A673 (cell line): ENCODE measurements at regions not wholly inside any gene's neighbourhood (a gene's known extent, or its start where the extent isn't known, plus 50 kb on each side); places are given as distances from the start of the nearest gene placed in this dataset.
A peak's percentile ranks its signal among the peaks of the same experiment; 100 is the strongest.

Experiments
- BruUV-seq: library from RNA; stranded (reverse); fragments of 400-500 nt; replicated peaks from 2 replicates; lab custom pipeline; 2021; lab: Mats Ljungman, UMichigan
- CTCF ChIA-PET: fragments of 300-600 bp; sonication (Branson Sonifier 250); formaldehyde crosslinking; loops from one replicate; lab custom pipeline; 2022; ENCODE audit warnings: antibody characterized with exemption; lab: Charles Lee
- POLR2A ChIA-PET: fragments of 300-600 bp; sonication (Branson Sonifier 250); formaldehyde crosslinking; loops from one replicate; lab custom pipeline; 2022; ENCODE audit warnings: antibody characterized with exemption; ENCODE audit not compliant: low non-redundant PET; lab: Charles Lee
- DNase-seq: peaks from one replicate; pipeline ENCODE4 v3.0.0-alpha.2; 2015; ENCODE audit warnings: low spot score
- H3K27ac ChIP-seq: fragments of 200-600 bp; sonication (generic); 2 replicates; pipeline ENCODE4 v1.5.1; 2016; ENCODE audit warnings: mixed run types, low read depth, mild to moderate bottlenecking, mixed read lengths, antibody characterized with exemption, low read length; ENCODE audit not compliant: poor library complexity, severe bottlenecking
- H3K27me3 ChIP-seq: fragments of 200-600 bp; sonication (generic); replicated peaks from 2 replicates; pipeline ENCODE4 v1.6.1; 2017; ENCODE audit warnings: mixed run types, low read depth, mild to moderate bottlenecking, mixed read lengths, antibody characterized with exemption, low read length; ENCODE audit not compliant: insufficient read depth, poor library complexity
- H3K36me3 ChIP-seq: fragments of 200-600 bp; sonication (generic); 2 replicates; pipeline ENCODE4 v1.6.1; 2016; ENCODE audit warnings: mixed run types, mild to moderate bottlenecking, mixed read lengths, antibody characterized with exemption, low read length; ENCODE audit not compliant: insufficient read depth, poor library complexity, severe bottlenecking
- H3K4me1 ChIP-seq: fragments of 200-600 bp; sonication (generic); 2 replicates; pipeline ENCODE4 v1.6.1; 2017; ENCODE audit warnings: mixed run types, mild to moderate bottlenecking, mixed read lengths, antibody characterized with exemption, low read length; ENCODE audit not compliant: insufficient read depth, poor library complexity, severe bottlenecking
- H3K4me3 ChIP-seq: fragments of 200-600 bp; sonication (generic); 2 replicates; pipeline ENCODE4 v1.5.1; 2016; ENCODE audit warnings: low read depth, mixed run types, mild to moderate bottlenecking, mixed read lengths, low read length; ENCODE audit not compliant: poor library complexity, severe bottlenecking
- H3K9me3 ChIP-seq: fragments of 200-600 bp; sonication (generic); 2 replicates; pipeline ENCODE4 v1.6.1; 2016; ENCODE audit warnings: mixed run types, low read depth, mild to moderate bottlenecking, mixed read lengths, antibody characterized with exemption, low read length; ENCODE audit not compliant: poor library complexity, severe bottlenecking
- EZH2 ChIP-seq: fragments of 200-600 bp; sonication (generic); IDR thresholded peaks from 2 replicates; pipeline ENCODE4 v1.6.1; 2017; ENCODE audit warnings: borderline replicate concordance, low read depth, mild to moderate bottlenecking, mixed read lengths, antibody characterized with exemption, low read length; ENCODE audit not compliant: poor library complexity, severe bottlenecking
- intact Hi-C: fragments of 100-400 bp; cut with micrococcal nuclease; formaldehyde crosslinking; loops from one replicate; pipeline ENCODE4 v1.10.0; 2022; ENCODE audit not compliant: unreplicated experiment
- TF ChIP-seq, protein P1 (sequence below): fragments of 300-800, 200-600 bp; sonication (generic); conservative IDR thresholded peaks from 2 replicates; pipeline ENCODE4 v1.5.1; 2017; ENCODE audit warnings: low read depth, mild to moderate bottlenecking, antibody characterized with exemption, low read length, moderate library complexity, mixed read lengths

DNA sequence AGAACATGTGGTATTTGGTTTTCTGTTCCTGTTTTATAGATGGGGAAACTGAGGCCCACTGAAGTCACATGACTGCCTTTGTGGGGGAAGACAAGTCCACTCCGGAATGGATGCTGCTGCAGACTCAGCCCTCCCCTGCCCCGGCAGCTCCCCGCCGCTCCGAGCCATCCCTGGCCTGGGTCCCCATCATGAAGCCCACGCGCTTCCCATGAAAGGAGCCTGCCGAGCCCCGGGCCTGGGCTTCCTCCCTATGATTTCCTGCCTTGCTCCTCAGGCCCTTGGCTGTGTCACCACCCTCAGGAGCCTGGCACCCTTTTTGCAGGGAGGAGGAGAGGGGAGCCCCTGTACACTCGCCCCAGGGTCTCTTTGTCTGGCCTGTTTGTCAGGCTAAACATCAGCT is 125.3 kb upstream of the FOXF1 start:
- Histone ChIP-seq H3K4me1 (no peaks in the 10 kb centered on the region), H3K27ac (no peak overlapping the region), H3K9me3 (no peaks in the 10 kb centered on the region), H3K36me3 (no peaks in the 10 kb centered on the region), H3K4me3 (no peak overlapping the region), H3K27me3 (peaks cover 20% of the 10 kb centered on the region)
- ChIA-PET CTCF (no interaction called here), POLR2A (no interaction called here)
- TF ChIP-seq, protein P1, sequence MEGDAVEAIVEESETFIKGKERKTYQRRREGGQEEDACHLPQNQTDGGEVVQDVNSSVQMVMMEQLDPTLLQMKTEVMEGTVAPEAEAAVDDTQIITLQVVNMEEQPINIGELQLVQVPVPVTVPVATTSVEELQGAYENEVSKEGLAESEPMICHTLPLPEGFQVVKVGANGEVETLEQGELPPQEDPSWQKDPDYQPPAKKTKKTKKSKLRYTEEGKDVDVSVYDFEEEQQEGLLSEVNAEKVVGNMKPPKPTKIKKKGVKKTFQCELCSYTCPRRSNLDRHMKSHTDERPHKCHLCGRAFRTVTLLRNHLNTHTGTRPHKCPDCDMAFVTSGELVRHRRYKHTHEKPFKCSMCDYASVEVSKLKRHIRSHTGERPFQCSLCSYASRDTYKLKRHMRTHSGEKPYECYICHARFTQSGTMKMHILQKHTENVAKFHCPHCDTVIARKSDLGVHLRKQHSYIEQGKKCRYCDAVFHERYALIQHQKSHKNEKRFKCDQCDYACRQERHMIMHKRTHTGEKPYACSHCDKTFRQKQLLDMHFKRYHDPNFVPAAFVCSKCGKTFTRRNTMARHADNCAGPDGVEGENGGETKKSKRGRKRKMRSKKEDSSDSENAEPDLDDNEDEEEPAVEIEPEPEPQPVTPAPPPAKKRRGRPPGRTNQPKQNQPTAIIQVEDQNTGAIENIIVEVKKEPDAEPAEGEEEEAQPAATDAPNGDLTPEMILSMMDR: no peak
- TF ChIP-seq EZH2: no peak
- no peak for DNase-seq
- no TSS peak for BruUV-seq
- intact Hi-C loops: no loop called here

- intact Hi-C loops: no loop called here
- CTCF ChIA-PET: no interaction called here
Measured at GRCh38 chr16:86387468-86388440, 122.6 kb upstream of the FOXF1 start.

GRCh38 chr16:86388976-86389375 is 121.4 kb upstream of the FOXF1 start:
- Histone ChIP-seq H3K4me3 (no peak overlapping the region), H3K27me3 (peaks cover 16% of the 10 kb centered on the region), H3K36me3 (no peaks in the 10 kb centered on the region), H3K27ac (no peak overlapping the region), H3K4me1 (no peaks in the 10 kb centered on the region), H3K9me3 (no peaks in the 10 kb centered on the region)
- TF ChIP-seq, protein P1: no peak
- ChIA-PET POLR2A (no interaction called here), CTCF (no interaction called here)
- DNase-seq: no peak
- intact Hi-C loops: no loop called here
- no TSS peak for BruUV-seq

More at GRCh38 chr16:86387468-86388440, 122.6 kb upstream of the FOXF1 start:
- peaks cover 12% of the 10 kb centered on the region for H3K27me3 ChIP-seq
- no peaks in the 10 kb centered on the region for H3K4me1 ChIP-seq
- TF ChIP-seq EZH2: no peak
- TF ChIP-seq, protein P1: no peak
- no peaks in the 10 kb centered on the region for H3K9me3 ChIP-seq
- DNase-seq: peak; percentile 73
- BruUV-seq: no TSS peak
- H3K36me3 ChIP-seq: no peaks in the 10 kb centered on the region
- POLR2A ChIA-PET: no interaction called here
- H3K27ac ChIP-seq: no peak overlapping the region
- no peak overlapping the region for H3K4me3 ChIP-seq
